ENCODE measurements at regions not wholly inside any gene's neighbourhood (a gene's known extent, or its start where the extent isn't known, plus 50 kb on each side); places are given as distances from the start of the nearest gene placed in this dataset.

- no peak for TF ChIP-seq POLR2AphosphoS5 (IDR thresholded peaks at IDR 0.05; ENCODE audit: low read depth, low read length)
- TF ChIP-seq FOXP2 (optimal IDR thresholded peaks at IDR 0.05; ENCODE audit: borderline replicate concordance, extremely low read depth, extremely low read length, insufficient read depth), result no peak
- TF ChIP-seq REST (IDR thresholded peaks at IDR 0.05; ENCODE audit: insufficient read depth in 1 of 2, low read depth in 2 of 2, low read length in 2 of 2), result no peak
- TF ChIP-seq SIN3A (IDR thresholded peaks at IDR 0.05; ENCODE audit: borderline replicate concordance, insufficient read depth, low read length), result no peak
- TF ChIP-seq TAF1 (IDR thresholded peaks at IDR 0.05; ENCODE audit: borderline replicate concordance, insufficient read depth, low read length), result no peak
Observed at GRCh38 chr13:58991826-58992477, 1171.8 kb downstream of the DIAPH3 start.

- TF ChIP-seq SIN3A (IDR thresholded peaks at IDR 0.05; ENCODE audit: borderline replicate concordance, insufficient read depth, low read length), result no peak
- TF ChIP-seq TAF1 (IDR thresholded peaks at IDR 0.05; ENCODE audit: borderline replicate concordance, insufficient read depth, low read length), result no peak
- no peak for TF ChIP-seq FOXP2 (optimal IDR thresholded peaks at IDR 0.05; ENCODE audit: borderline replicate concordance, extremely low read depth, extremely low read length, insufficient read depth)
- TF ChIP-seq POLR2AphosphoS5 (IDR thresholded peaks at IDR 0.05; ENCODE audit: low read depth, low read length), result no peak
- TF ChIP-seq REST (IDR thresholded peaks at IDR 0.05; ENCODE audit: insufficient read depth in 1 of 2, low read depth in 2 of 2, low read length in 2 of 2), result no peak
Observed at GRCh38 chr13:58992478-58993042, 1171.2 kb downstream of the DIAPH3 start.

GRCh38 chr13:58994077-58994476 lies 1169.7 kb downstream of the DIAPH3 start:
- TF ChIP-seq POLR2AphosphoS5 (IDR thresholded peaks at IDR 0.05; ENCODE audit: low read depth, low read length) (no peak), SIN3A (IDR thresholded peaks at IDR 0.05; ENCODE audit: borderline replicate concordance, insufficient read depth, low read length) (no peak), REST (IDR thresholded peaks at IDR 0.05; ENCODE audit: insufficient read depth in 1 of 2, low read depth in 2 of 2, low read length in 2 of 2) (no peak), TAF1 (IDR thresholded peaks at IDR 0.05; ENCODE audit: borderline replicate concordance, insufficient read depth, low read length) (no peak), FOXP2 (optimal IDR thresholded peaks at IDR 0.05; ENCODE audit: borderline replicate concordance, extremely low read depth, extremely low read length, insufficient read depth) (no peak)

- TF ChIP-seq FOXP2 (optimal IDR thresholded peaks at IDR 0.05; ENCODE audit: borderline replicate concordance, extremely low read depth, extremely low read length, insufficient read depth) (no peak), SIN3A (IDR thresholded peaks at IDR 0.05; ENCODE audit: borderline replicate concordance, insufficient read depth, low read length) (no peak), REST (IDR thresholded peaks at IDR 0.05; ENCODE audit: insufficient read depth in 1 of 2, low read depth in 2 of 2, low read length in 2 of 2) (no peak), POLR2AphosphoS5 (IDR thresholded peaks at IDR 0.05; ENCODE audit: low read depth, low read length) (no peak), TAF1 (IDR thresholded peaks at IDR 0.05; ENCODE audit: borderline replicate concordance, insufficient read depth, low read length) (no peak)
Observed at GRCh38 chr13:58994777-58995176, 1169.0 kb downstream of the DIAPH3 start.
